GM21576 (cell line): ENCODE measurements at regions not wholly inside any gene's neighbourhood (a gene's known extent, or its start where the extent isn't known, plus 50 kb on each side); places are given as distances from the start of the nearest gene placed in this dataset.

Experiments used
- ATAC-seq: cut with Tn5 transposase; IDR thresholded peaks from one replicate; pipeline ENCODE4 v1.9.1; 2021; ENCODE audit warnings: mild to moderate bottlenecking, moderate library complexity; ENCODE audit not compliant: unreplicated experiment

GRCh38 chr5:10173716-10174115, 76.0 kb downstream of the ATPSCKMT start:
- no peak for ATAC-seq

GRCh38 chr5:10172247-10172646, 77.4 kb downstream of the ATPSCKMT start:
- ATAC-seq = no peak

DNA sequence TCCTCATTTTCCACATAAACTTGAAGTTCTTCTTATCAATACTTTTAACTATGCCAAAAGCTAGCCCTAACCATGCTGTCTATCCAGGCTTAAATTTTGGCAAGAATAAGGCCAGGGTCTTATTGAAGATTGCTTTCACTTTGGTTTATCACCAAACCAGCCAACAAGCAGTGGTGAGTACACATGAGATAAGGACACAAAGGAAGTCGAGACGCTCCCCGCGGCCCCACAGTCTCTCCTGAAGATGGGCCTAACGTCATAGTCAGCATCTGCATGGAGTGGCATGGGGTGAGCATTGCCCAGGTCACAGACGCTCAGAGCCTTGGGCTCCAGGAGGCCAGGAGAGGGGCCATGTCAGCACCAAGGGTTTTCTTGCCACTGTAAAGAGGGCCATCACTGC, 80.3 kb downstream of the ATPSCKMT start:
- ATAC-seq = no peak

DNA sequence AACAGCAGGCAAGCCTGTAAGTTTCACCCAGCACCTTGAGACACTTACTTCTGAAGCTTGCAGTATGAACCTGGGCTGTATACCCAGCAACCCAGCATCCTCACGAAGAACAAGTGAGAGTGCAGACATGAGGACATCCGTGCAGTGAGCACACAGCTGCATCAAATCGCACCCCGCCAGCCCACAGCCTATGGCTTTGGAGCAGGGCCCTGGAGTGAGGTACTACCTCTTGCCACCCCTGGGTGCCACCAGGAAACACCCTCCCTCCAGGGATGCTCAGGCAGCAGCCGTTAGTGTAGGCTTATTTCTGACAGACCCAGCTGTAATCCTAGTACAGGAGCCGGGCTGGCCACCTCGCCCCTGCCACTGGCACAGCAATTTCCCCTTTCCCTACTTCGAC, 81.4 kb downstream of the ATPSCKMT start:
- no peak for ATAC-seq

DNA sequence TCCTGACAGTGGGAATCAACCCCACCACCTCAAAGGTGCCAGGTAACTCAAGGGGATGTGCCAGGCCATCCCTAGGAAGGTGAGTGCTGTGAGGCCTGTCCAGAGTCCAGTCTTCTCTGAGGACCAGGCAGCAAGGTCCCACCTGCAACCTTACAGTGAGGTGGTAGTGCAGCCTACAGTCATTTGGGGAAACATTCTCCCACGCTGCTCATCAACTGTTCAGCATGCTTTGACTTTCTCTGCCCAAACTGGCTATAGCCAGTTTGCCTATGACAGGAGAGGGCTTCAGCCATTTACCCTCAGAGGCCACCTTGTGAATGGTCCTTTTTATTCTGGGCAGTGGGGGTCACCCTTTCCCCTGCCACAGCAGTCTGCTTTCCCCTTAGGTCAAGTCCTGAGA, 81.9 kb downstream of the ATPSCKMT start:
- no peak for ATAC-seq

DNA sequence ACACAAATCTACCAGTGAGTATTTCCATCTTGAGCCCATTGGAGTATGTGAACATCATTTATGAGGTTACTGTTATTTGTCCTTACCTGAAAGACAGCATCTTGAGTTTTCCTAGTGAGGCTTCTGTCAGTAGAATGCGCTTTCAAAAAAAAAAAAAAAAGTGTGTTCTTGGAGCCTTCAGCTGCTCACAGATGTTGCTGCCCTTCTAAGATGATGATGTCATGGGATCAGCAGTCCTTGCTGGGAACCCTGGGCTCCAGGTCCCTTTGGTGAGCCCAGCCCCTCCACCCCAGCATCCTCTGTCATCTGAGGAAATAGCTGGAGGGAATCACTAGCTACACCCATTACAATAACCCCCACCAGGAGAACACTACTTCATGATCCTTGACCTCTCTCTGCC, 83.3 kb downstream of the ATPSCKMT start:
- no peak for ATAC-seq

DNA sequence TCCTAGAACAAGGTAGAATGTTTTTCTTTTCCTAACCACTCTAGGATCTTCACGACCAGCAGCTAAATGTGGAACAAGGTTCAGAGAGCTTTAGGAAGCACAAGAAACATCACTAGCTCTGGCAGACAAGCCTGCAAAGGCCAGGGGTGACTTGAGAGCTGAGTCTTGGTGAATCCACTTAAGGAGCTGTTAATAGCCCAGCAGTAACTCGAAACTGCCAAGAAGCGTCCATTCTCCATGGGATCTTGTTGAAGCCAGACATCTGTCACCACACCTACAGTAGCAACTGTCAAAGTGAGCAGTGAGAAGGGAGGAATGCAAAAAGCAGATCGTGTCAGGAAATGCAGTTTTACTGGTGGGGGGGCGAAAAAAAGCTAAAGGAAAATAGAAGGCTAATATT, 87.2 kb downstream of the ATPSCKMT start:
- ATAC-seq = no peak

- ATAC-seq = no peak
Measured at GRCh38 chr5:10161778-10162177, 87.9 kb downstream of the ATPSCKMT start.

- no peak for ATAC-seq
Measured at GRCh38 chr5:10160241-10160640, 89.4 kb downstream of the ATPSCKMT start.

GRCh38 chr5:10158886-10159285, 90.8 kb downstream of the ATPSCKMT start:
- ATAC-seq = no peak

- no peak for ATAC-seq
Measured at GRCh38 chr5:10157085-10157669, 92.5 kb downstream of the ATPSCKMT start.

DNA sequence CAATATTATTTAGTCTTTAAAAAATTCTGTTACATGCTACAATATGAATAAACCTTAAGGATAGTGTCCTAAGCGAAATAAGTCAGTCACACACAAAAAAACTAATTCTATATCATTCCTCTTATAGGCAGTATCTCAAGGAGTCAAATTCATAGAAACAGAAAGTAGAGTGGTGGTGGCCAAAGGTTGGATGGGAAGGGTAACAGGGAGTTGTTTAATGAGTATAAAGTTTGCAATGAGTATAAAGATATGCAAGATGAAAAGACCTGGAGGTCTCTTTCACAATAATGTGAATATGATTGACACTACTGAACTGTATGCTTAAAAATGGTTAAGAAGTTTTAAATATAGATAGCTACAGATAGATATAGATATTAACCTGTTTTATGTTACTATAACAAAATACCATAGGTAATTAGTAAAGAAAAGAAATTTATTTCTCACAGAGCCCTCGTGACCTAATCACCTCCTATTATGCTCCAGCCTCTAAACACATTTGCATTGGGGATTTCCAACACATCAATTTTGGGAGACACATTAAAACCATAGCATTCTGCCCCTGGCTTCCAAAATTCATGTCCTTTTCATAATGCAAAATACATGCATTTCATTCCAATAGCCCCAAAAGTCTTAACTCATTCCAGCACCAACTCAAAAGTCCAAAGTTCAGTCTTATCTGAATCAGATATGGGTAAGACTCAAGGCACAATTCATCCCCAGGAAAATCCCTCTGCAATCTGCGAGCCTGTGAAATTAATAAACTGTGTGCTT, 93.6 kb downstream of the ATPSCKMT start:
- ATAC-seq = no peak

- ATAC-seq = no peak
Measured at GRCh38 chr5:10153808-10154537, 95.7 kb downstream of the ATPSCKMT start.

GRCh38 chr5:10153394-10153793, 96.3 kb downstream of the ATPSCKMT start:
- ATAC-seq = no peak

GRCh38 chr5:10151656-10152055, 98.0 kb downstream of the ATPSCKMT start:
- ATAC-seq = no peak

DNA sequence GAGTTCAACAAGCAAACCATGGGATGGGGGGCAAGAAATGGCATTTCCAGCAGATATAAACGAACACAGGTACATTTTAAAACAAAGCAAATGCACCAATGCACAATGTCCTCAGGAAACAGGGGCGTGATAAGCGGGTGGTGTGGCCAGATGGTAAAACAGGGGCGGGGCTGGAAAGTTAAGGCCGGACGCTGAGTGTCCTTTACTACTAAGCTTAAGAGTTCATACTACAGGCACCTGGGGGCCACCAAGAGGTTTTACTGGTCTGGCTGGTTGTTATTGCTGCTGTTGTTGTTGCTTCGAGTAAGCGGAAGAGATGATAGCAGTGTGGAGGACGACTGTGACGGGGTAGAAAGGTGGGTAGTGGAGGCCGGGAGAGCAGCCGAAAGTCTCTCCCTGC, 99.8 kb downstream of the ATPSCKMT start:
- ATAC-seq = no peak

DNA sequence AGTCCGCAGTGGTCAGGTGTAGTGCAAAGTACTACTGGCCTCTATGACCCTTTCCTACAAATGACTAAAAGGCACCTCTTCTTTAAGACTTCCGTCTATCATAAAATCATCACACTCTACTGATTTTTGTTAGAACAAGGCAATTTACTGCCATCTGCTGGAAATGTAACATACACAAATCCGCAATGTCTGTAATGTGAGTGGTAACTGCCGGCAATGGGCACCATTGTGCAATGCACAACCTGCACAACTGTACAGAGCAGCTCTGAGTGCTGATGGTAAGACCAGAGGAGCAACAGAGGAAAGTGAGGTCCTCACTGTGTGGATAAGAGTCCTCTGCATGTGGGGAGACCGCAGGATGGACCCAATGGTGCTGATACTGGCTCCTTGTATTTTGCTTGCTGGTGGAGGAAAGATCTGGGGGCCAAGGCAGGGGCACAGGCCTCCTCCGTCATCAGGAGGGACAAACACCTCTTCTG, 103.7 kb downstream of the ATPSCKMT start:
- ATAC-seq = no peak

GRCh38 chr5:10144040-10144439, 105.6 kb downstream of the ATPSCKMT start:
- ATAC-seq = no peak

DNA sequence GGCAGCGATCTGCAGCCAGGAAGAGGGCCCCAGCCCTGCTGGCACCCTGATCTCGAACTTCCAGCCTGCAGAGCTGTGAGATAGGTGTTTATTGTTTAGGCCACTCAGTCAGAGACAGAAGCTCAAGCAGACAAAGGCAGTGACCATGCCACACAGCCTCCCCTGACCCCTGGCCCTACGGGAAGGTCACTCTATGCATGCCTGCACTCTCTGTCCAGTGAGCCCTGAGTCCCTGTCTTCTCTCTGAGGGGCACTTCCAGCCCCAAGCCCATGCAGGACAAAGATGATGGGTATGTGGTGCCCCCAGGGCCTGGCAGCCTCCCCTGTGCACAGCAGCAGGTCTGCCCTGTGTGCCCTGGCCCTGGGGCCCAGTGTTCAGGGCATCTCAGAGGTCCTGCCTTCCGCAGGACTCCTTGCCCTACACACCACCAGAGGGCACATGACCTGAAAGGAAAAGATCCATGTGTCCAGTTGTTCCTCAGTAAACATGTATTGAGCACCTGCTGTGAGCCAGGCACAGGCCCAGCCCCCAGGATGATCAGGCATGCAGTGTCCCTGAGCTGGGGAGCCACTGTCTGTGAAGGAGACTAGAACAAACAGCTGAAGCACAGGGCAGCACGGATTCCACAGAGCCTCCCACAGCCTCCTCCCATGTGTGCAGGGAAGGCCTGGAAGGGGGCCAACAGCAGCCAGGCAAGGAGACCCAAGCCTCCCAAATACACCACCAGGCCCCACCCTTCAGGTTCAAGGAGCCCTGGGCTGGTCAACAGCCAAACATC, 109.3 kb downstream of the ATPSCKMT start:
- ATAC-seq = no peak

DNA sequence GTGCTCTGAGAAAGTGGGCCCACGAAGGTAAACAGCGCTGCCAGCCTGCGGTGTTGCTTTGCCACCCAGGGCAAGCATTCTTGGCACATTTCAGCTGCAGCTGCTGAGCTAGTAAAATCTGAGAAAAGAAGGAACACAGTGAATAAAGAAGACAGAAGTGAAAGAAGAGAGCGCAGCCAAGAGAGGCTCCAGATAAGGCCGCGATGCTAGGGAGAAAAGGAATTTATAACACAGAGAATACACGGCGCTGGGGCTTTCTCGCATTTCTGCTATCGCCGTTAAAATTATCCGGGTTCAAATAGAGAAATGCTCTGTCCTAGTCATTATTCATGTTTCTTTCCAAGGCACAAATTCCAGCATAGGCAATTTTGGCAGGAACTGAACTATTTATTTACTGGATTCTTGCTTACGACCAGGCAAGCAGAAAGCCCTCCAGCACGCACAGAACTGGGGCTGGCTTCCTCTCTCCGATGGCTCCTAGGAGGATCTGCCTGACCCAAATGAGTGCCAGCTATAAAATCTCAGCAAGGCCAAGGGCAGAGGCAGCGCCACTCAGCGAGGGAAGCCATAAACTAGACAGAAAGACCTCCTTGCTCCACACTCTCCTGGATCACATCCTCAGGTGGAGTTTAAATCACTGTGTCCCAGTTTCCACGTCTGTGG, 111.2 kb downstream of the ATPSCKMT start:
- ATAC-seq = no peak

DNA sequence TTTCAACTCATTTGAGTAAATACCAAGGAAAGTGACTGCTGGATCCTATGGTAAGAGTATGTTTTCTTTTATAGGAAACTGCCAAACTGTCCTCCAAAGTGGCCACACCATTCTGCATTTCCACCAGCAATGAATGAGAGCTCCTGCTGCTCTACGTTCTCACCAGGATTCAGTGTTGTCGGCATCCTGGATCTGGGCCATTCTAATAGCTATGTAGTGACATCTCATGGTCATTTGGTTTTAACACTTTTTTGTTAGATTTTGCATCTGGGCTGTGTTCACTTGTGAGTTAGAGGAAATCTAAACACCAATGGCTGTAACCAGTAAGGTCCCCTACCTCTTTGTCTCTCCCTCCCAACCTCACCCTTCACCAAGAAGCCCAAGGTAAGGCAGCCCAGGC, 115.9 kb downstream of the ATPSCKMT start:
- ATAC-seq = no peak
